ENCODE measurements at regions not wholly inside any gene's neighbourhood (a gene's known extent, or its start where the extent isn't known, plus 50 kb on each side); places are given as distances from the start of the nearest gene placed in this dataset.

GRCh38 chr5:21623831-21624230, 1229.3 kb downstream of the CDH12 start:
- TF ChIP-seq PRDM2 (tag by site-specific recombination; IDR thresholded peaks at IDR 0.05; ENCODE audit: borderline replicate concordance) (no peak), ZFP69B (tag by site-specific recombination; IDR thresholded peaks at IDR 0.05) (no peak), PRDM6 (tag by site-specific recombination; IDR thresholded peaks at IDR 0.05) (no peak), ZBTB10 (tag by site-specific recombination; IDR thresholded peaks at IDR 0.05) (no peak), YY2 (tag by site-specific recombination; IDR thresholded peaks at IDR 0.05) (no peak), ZNF211 (tag by site-specific recombination; IDR thresholded peaks at IDR 0.05; ENCODE audit: low read depth) (no peak), ZNF138 (tag by site-specific recombination; IDR thresholded peaks at IDR 0.05; ENCODE audit: borderline replicate concordance) (no peak), SP7 (tag by site-specific recombination; IDR thresholded peaks at IDR 0.05) (no peak), ZSCAN18 (tag by site-specific recombination; IDR thresholded peaks at IDR 0.05) (no peak), ZNF2 (tag by site-specific recombination; IDR thresholded peaks at IDR 0.05) (no peak), KLF9 (tag by site-specific recombination; IDR thresholded peaks at IDR 0.05; ENCODE audit: low read depth) (no peak)
- Histone ChIP-seq H3K4me3 (ENCODE audit: low read depth, low read length) (no peak overlapping the region), H3K27ac (ENCODE audit: extremely low read depth, low read depth, low read length) (no peak overlapping the region), H3K36me3 (ENCODE audit: control insufficient read depth in 2 of 2, insufficient read depth in 1 of 2, low read length in 2 of 2) (no peaks in the 10 kb centered on the region), H3K9me3 (ENCODE audit: control insufficient read depth, insufficient read depth, low read depth, low read length) (no peaks in the 10 kb centered on the region), H3K4me1 (ENCODE audit: control insufficient read depth, insufficient read depth, low read length) (no peaks in the 10 kb centered on the region)
- ChIA-PET CTCF (no interaction called here), POLR2A (no interaction called here)

- Histone ChIP-seq H3K4me1 (ENCODE audit: control insufficient read depth, insufficient read depth, low read length) (no peaks in the 10 kb centered on the region), H3K4me3 (ENCODE audit: low read depth, low read length) (no peak overlapping the region), H3K27ac (ENCODE audit: extremely low read depth, low read depth, low read length) (no peak overlapping the region), H3K9me3 (ENCODE audit: control insufficient read depth, insufficient read depth, low read depth, low read length) (no peaks in the 10 kb centered on the region), H3K36me3 (ENCODE audit: control insufficient read depth in 2 of 2, insufficient read depth in 1 of 2, low read length in 2 of 2) (no peaks in the 10 kb centered on the region)
- CTCF ChIA-PET, result no interaction called here
- POLR2A ChIA-PET, result no interaction called here
- TF ChIP-seq ZNF391 (tag by site-specific recombination; IDR thresholded peaks at IDR 0.05; ENCODE audit: borderline replicate concordance, low read depth), result no peak
- no peak for TF ChIP-seq ZSCAN23 (tag by site-specific recombination; IDR thresholded peaks at IDR 0.05)
- no peak for TF ChIP-seq ZNF157 (tag by site-specific recombination; IDR thresholded peaks at IDR 0.05)
- TF ChIP-seq OVOL3 (tag by site-specific recombination; IDR thresholded peaks at IDR 0.05), result no peak
- no peak for TF ChIP-seq ZNF629 (tag by site-specific recombination; IDR thresholded peaks at IDR 0.05)
- no peak for TF ChIP-seq ZNF23 (tag by site-specific recombination; IDR thresholded peaks at IDR 0.05; ENCODE audit: borderline replicate concordance)
- no peak for TF ChIP-seq ZNF335 (tag by site-specific recombination; conservative IDR thresholded peaks at IDR 0.05)
- TF ChIP-seq FEZF1 (tag by site-specific recombination; IDR thresholded peaks at IDR 0.05), result no peak
- no peak for TF ChIP-seq ZNF624 (tag by site-specific recombination; IDR thresholded peaks at IDR 0.05)
- no peak for TF ChIP-seq ZNF266 (tag by site-specific recombination; IDR thresholded peaks at IDR 0.05; ENCODE audit: low read depth)
- TF ChIP-seq ZNF274 (IDR thresholded peaks at IDR 0.05; ENCODE audit: low read length), result no peak
- TF ChIP-seq ZNF274 (tag by site-specific recombination; IDR thresholded peaks at IDR 0.05; ENCODE audit: borderline replicate concordance), result no peak
Observed at GRCh38 chr5:21615195-21615765, 1237.9 kb downstream of the CDH12 start.
